Activated naive CD4-positive, alpha-beta T cell treated with anti-CD3 and anti-CD28 coated beads, Interleukin-2, amount 50 U/mL, for 72 hours (primary cell): ENCODE measurements at regions not wholly inside any gene's neighbourhood (a gene's known extent, or its start where the extent isn't known, plus 50 kb on each side); places are given as distances from the start of the nearest gene placed in this dataset.
A peak's percentile ranks its signal among the peaks of the same experiment; 100 is the strongest.
"Not testable (repeated sequence)": the region's sequence is repeated elsewhere in the genome, so short reads cannot be mapped to it uniquely, and the experiment has no call there.

Experiments used
- ATAC-seq, 2 donors: fragments of 150-1000 bp; cut with Tn5 transposase; 2 replicates each; pipeline ENCODE4 v1.10.0; 2021; ENCODE audit warnings: mild to moderate bottlenecking in 2 of 2, moderate library complexity in 2 of 2
- DNase-seq, 2 donors: peaks; one replicate each; pipeline ENCODE4 v3.0.0; 2021 to 2022; ENCODE audit warnings: low spot score in 2 of 2
- H3K27ac Mint-ChIP-seq, 2 donors: one replicate each; pipeline ENCODE4 v1.8.0; 2022; ENCODE audit warnings: mild to moderate bottlenecking in 2 of 2, mixed read lengths in 2 of 2
- H3K36me3 Mint-ChIP-seq, 2 donors: one replicate each; pipeline ENCODE4 v1.8.0; 2022; ENCODE audit warnings: mixed read lengths in 2 of 2
- H3K9me3 Mint-ChIP-seq, 2 donors: one replicate each; pipeline ENCODE4 v1.8.0; 2022; ENCODE audit warnings: mixed read lengths in 2 of 2

DNA sequence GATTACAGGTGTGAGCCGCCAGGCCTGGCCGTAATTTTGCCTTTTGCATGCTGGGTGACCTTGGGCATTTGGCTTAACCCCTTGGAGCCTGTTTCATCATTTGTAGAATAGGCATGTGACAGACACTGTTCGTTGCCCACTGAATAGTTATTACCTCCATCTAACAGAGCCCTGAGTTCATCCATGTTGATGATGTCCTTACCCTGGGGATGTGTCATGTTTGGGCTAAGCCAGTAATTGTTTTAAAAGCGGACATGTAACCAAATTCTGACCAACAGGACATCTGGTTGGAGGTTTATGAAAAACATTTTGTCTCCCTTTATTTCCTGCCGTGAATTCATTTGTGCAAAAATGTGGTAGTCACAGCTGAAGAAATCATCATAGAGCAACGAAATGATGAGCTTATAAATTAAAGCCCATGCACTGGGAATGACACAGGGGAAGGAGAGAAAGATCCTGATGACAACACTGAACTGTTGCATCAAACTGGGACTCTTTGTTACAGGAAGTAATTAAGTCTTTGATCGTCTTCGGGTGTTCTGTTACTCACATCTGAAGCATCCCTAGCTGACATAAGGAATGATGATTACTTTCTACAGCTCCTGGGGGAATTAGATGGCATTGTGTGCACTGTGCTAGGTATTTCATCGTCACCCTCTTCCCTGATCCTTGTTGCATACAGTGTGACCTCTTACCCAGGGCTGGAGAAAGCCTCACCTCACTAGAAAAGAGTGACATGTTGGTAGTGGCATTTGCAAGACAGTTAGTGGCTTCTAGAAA, 117.8 kb downstream of the FGF18 start:
- Mint-ChIP-seq H3K36me3 (no peaks in the 10 kb centered on the region), H3K27ac (no peak overlapping the region), H3K9me3 (peaks cover 3 to 8% of the 10 kb centered on the region in 2 donors)
- ATAC-seq (no peak), DNase-seq (no peak)

DNA sequence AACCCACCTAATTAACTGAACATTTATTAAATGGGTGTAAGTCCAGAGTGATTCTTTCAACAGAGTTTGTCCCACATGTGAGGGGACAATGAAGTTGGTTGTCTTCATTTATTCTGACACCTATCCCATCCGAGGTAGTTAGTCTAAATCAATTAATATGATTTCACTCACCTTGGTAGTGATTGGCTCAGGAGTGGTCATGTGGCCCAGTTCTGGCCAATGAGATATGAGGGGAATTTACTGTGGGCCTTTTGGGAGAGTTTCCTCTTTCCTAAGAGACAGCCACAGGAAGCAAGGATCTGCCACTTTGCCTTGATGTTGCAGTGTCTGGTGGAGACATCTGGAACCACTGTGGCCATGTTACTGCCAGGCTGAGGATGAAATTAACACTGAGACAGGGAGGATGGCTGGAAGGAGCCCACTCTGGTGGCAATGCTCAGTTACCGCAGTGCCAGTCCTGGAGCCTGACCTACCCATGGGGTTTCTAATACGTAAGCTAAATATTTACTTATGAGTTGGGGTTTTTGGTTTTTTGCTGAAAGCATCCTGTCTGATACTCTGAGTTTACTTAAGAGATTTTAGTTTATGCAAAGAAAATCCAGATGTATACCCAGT, 118.6 kb downstream of the FGF18 start:
- peaks cover 3 to 8% of the 10 kb centered on the region in 2 donors for H3K9me3 Mint-ChIP-seq
- H3K36me3 Mint-ChIP-seq: no peaks in the 10 kb centered on the region
- ATAC-seq (no peak), DNase-seq (no peak)
- H3K27ac Mint-ChIP-seq: no peak overlapping the region

DNA sequence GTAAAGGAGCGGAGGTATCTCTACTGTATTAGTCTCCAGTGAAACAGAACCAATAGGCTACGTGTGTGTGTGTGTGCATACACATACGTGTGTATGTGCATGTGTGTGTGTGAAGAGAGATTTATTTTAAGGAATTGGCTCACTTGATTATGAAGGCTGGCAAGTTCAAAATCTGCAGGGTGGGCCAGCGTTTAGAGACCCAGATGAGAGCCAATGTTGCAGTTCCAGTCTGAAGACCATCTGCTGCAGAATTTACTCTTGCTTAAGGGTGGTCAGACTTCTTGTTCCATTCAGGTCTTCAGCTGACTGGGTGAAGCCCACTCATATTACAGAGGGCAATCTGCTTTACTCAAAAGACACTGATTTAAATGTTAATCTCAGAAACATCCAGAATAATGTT, 119.2 kb downstream of the FGF18 start:
- ATAC-seq: no peak
- Mint-ChIP-seq H3K27ac (no peak overlapping the region), H3K36me3 (no peaks in the 10 kb centered on the region), H3K9me3 (peaks cover 3 to 8% of the 10 kb centered on the region in 2 donors)
- DNase-seq: no peak

DNA sequence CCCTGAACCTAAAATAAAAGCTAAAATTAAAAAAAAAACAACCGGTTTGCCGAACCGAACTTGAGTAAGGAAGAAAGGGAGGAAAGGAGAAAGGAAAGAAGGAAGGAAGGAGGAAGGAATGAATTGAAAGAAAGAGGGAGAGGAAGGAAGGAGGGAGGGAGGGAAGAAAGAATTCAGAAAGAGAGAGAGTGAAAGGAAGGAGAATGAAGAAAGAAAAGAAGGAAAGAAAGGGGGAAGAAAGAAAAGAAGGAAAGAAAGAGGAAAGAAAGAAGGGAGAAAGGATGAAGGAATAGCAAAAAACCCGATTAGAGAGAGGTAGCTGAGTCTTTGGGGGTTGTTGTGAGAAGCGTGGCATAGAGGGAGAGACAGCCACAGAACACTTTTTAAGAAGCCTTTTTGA, 121.4 kb downstream of the FGF18 start:
- ATAC-seq (no peak), DNase-seq (no peak)
- no peaks in the 10 kb centered on the region for H3K9me3 Mint-ChIP-seq
- peak overlapping the region in 1 of 2 donors; percentile 45 for H3K27ac Mint-ChIP-seq
- no peaks in the 10 kb centered on the region for H3K36me3 Mint-ChIP-seq

DNA sequence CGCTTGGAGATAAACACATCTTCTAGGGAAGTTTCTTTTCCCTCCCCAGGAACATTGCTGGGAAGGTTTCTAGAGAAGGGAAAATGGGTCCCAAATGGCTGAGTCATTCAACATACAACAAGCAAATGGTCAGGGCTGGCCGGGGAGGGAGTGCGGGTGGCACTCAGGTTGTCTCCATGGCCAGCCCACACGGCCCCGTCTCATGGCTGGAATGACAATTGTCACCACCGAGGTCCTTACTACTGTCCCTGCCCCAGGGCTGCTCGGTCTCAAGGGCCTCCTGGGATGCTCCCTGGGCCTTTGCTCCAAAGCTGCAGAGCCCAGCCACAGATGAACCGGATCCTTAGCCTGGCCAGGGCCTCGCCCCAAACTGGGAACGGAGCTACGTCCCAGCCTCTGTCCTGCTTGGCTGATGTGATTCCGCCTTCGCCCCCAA, 121.9 kb downstream of the FGF18 start:
- Mint-ChIP-seq H3K27ac (no peak overlapping the region), H3K9me3 (no peaks in the 10 kb centered on the region), H3K36me3 (no peaks in the 10 kb centered on the region)
- no peak for DNase-seq
- ATAC-seq: no peak

DNA sequence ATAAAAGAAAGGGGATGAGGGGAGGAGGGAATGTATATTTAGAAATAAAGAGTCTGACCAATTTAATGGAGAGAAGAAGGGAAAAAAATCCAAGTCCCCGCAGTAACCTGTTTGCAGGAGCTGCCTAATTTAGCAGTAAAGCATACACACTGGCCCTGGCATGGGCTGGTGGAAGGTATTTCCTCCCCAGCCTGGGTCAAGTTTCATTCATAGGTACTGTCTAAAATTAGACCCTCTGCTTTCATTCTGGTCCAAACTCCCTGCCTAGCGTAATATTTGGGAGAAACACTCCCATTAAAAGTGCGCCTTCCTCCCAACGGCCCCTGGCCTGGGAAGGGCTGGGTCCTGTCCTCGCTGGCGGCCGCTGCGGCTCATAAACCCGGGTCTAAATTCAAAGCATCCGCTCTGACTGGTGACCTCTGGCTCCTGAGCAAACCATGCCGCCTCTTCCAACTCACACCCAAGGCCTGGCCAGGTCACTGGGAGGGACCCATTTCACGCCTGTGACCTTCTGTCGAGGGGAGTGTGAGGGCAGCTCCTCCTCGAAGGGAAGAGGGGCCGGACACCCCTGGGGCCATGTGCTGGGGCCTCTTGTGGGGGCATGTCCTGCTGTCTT, 123.2 kb downstream of the FGF18 start:
- Mint-ChIP-seq H3K9me3 (no peaks in the 10 kb centered on the region), H3K36me3 (no peaks in the 10 kb centered on the region), H3K27ac (no peak overlapping the region)
- ATAC-seq (no peak), DNase-seq (no peak)

DNA sequence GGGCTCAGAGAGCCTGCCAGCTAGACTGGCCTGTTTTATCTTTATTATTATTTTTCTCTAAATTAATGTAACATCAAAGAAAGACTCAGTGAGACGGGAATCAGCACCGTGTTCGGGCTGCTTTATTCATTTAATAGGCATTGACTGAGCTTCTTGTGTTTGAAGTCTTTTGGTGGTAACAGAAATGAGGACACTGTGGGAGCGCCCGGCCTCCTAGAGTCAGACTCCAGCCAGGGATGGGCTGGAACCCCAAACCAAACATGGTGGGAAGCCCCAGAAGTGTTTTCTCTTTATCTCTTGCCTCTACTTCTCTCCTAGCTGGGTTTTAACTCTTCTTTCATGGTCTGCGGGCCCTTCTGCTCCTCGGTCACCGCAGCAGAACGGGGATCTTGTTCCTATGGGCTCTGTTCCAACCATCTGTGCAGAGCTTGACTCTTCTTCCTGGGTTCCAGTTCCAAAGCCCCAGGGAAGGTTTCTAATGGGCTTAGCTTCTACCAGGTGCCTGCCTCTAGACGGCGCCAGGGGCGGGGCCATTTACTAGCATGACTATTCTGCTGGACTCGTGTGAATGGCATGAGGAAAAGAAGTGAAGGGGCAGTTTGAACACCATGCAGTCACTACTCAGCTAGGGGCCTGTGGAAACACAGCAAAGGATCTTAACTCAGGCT, 123.8 kb downstream of the FGF18 start:
- DNase-seq: no peak
- ATAC-seq: no peak
- no peaks in the 10 kb centered on the region for H3K9me3 Mint-ChIP-seq
- H3K27ac Mint-ChIP-seq: no peak overlapping the region
- H3K36me3 Mint-ChIP-seq: no peaks in the 10 kb centered on the region

DNA sequence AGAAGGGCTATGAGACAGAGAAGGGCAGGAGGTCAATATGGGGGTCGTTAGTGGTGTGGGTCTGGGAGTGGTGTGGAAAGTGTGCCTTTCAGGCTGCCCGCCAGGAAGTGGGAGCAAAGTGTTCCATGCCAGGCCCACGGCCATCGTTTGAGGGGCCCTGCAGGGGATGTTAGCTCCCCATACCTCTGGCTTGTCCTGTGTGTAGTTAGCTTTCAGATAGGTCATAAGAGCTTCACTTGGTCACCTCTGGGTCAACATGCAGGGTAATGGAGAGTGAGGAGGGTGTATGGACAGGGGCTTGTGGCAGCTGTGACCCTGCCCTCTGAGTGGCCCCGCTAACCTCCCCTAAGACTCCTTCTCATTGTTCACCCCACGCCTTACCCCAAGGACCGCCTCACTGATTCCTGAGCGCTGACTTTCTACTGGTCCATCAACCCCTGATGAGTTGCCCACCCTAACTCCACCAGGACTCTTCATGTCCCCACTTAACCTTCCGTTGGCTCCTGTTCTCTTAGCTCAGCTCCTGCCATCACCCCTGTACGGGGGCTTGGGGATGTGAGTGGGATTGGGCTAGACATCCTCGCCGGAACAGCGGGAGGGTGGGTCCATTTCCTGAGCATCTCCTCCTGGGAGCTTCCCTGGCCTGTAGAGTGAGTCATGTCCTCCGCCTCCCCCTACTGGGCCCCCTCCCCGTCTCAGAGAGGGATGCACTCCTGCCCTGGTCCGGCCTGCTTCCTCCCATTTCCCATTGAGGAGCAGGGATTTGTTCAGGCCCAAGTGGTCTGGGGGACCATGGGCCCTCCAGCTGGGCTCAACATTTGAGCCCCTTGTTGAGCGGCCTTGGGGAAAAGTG, 125.7 kb downstream of the FGF18 start:
- H3K36me3 Mint-ChIP-seq: no peaks in the 10 kb centered on the region
- H3K9me3 Mint-ChIP-seq: no peaks in the 10 kb centered on the region
- DNase-seq: no peak
- no peak overlapping the region for H3K27ac Mint-ChIP-seq
- ATAC-seq: no peak

DNA sequence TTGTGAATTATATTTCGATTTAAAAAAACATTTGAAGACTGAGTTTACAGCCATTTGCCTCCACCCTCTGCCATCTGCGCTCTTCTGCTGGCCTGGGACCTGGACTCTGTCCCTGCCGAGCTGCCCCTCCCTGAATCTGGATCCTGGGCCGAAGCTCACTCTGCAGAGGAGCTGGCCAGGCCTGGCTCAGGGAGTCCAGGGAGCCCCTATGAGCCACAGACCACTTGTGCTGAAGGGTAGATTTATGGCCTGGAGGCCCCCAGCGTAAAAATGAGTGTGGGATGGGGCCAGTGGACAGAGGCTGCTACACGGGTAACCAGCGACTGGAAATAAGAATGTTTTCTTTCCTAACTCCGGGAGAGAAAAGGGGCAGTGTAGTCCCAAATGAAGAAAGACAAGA, 129.8 kb downstream of the FGF18 start:
- no peak overlapping the region for H3K27ac Mint-ChIP-seq
- ATAC-seq (no peak), DNase-seq (no peak)
- H3K9me3 Mint-ChIP-seq: peaks cover 3 to 7% of the 10 kb centered on the region in 2 donors
- H3K36me3 Mint-ChIP-seq: peaks cover 0 to 6% of the 10 kb centered on the region in 2 donors

DNA sequence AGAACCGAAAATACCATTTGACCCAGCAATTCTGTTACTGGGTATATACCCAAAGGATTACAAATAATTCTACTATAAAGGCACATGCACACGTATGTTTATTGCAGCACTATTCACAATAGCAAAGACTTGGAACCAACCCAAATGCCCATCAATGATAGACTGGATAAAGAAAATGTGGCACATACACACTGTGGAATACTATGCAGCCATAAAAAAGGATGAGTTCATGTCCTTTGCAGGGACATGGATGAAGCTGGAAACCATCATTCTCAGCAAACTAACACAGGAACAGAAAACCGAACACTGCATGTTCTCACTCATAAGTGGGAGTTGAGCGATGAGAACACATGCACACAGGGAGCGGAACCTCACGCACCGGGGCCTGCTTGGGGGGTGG, 134.4 kb downstream of the FGF18 start:
- not testable (repeated sequence) for H3K9me3 Mint-ChIP-seq, H3K27ac Mint-ChIP-seq, DNase-seq

DNA sequence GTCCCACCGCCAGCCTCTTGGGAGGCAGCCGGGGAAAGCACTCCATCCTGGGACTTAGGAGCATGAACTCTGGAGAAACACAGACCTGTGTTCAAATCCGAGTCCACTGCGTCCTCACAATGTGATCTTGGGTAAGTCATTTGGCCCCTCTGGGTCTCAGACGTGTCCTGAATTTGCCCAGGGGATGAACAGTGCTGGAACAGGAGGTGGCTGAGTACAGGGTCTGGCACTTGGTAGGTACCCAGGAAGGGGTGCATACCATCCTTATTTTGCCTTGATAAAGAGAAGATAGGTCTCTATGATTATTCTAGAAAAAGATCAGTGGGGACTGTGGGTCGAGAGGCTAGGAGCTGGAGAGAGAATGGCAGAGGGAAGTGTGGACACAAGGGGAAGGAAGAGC, 135.7 kb downstream of the FGF18 start:
- no peak overlapping the region for H3K27ac Mint-ChIP-seq
- peaks cover 3 to 7% of the 10 kb centered on the region in 2 donors for H3K9me3 Mint-ChIP-seq
- no peak for ATAC-seq

More for the DNA sequence above, 134.4 kb downstream of the FGF18 start:
- H3K36me3 Mint-ChIP-seq, ATAC-seq: not testable (repeated sequence)

DNA sequence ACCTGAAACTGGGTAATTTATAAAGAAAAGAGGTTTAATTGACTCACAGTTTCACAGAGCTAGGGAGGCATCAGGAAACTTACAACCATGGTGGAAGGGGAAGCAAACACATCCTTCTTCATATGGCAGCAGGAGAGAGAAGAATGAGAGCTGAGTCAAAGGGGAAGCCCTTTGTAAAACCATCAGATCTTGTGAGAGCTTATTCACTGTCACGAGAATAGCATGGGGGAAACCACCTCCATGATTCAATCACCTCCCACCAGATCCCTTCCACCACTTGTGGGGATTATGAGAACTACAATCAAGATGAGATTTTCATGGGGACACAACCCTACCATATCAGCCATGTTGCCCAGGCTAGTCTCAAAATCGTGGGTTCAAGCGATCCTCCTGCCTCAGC, 143.4 kb downstream of the FGF18 start:
- no peak overlapping the region for H3K27ac Mint-ChIP-seq
- DNase-seq (no peak), ATAC-seq (peak; percentile 95 to 99)
- peaks cover 0 to 22% of the 10 kb centered on the region in 2 donors for H3K36me3 Mint-ChIP-seq
- peaks cover 7 to 19% of the 10 kb centered on the region in 2 donors for H3K9me3 Mint-ChIP-seq

More for the DNA sequence above, 135.7 kb downstream of the FGF18 start:
- no peak for DNase-seq
- peaks cover 0 to 6% of the 10 kb centered on the region in 2 donors for H3K36me3 Mint-ChIP-seq

DNA sequence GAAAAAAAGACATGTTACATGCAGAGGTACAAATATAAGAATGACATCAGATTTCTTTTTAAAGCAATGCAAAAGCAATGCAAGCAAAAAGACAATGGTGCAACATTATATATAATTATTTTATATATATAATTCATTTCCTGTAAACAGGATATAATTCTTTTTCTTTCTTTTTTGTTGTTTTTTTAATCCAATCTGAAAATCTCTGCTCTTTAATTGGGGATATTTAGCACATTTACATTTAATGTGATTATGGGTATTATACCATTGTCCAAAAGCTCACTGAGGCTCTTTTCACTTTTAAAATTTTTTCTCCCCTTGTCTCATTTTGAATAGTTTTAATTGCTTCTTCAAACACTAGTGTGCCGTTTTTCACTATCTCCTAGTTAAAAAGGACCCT, 148.9 kb downstream of the FGF18 start:
- peaks cover 23 to 45% of the 10 kb centered on the region in 2 donors for H3K9me3 Mint-ChIP-seq
- no peak for ATAC-seq
- DNase-seq: no peak
- peaks cover 30 to 48% of the 10 kb centered on the region in 2 donors for H3K36me3 Mint-ChIP-seq
- H3K27ac Mint-ChIP-seq: no peak overlapping the region

DNA sequence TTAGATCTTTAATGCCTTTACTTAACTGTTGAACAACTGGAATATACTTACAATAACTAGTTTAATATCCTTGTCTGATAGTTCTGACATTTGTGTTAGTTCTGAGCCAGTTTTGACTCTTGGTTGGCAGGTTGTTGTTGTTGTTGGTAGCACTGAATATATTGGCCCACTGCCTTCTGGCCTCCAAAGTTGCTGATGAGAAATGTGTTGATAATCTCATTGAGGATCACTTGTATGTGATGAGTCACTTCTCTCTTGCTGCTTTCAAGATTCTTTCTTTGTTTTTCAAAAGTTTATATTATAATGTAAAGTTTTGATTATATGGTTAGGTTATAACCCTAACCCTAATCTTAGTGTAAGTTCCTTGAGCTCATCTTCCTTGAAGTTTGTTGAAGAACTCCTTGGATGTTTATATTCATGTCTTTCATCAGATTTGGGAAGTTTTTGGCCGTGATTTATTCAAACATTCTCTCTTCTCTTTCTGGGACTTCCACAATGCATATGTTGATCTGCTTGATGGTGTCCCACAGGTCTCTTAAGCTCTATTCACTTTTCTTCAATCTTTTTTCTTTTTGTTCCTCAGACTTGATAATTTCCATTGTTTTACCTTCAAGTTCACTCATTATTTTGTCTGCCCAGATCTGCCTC, 149.7 kb downstream of the FGF18 start:
- peaks cover 30 to 44% of the 10 kb centered on the region in 2 donors for H3K36me3 Mint-ChIP-seq
- ATAC-seq: no peak
- H3K27ac Mint-ChIP-seq: no peak overlapping the region

DNA sequence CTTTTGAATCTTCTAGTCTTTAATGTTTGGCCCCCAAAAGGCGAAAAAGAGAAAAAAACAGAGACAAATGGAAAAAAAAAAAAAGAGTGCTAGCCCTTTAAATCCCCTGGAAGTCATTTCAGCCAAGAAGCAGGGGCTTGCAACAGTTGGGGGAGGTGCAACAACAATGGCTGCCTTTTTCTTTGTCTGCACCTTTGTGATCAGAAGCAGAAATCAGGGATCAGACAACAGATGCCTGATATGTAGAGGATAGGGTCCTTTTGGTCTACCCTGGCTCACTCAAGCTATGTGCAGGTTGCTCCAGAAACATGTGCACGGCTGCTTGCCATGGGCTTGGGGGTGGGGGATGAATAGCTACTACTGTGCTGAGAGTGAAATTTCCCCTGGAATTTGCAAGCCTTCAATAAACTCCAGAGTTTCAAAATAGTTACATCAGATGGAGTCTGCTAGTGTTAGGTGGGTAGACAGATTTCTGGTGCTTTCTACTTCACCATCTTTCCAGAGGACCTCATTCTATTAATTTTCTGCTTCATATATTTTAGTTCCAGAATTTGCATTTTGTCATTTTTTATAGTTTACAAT, 150.9 kb downstream of the FGF18 start:
- Mint-ChIP-seq H3K27ac (no peak overlapping the region), H3K36me3 (peaks cover 30 to 41% of the 10 kb centered on the region in 2 donors), H3K9me3 (peaks cover 23 to 45% of the 10 kb centered on the region in 2 donors)
- DNase-seq (no peak), ATAC-seq (no peak)

More for the DNA sequence above, 149.7 kb downstream of the FGF18 start:
- no peak for DNase-seq
- H3K9me3 Mint-ChIP-seq: peaks cover 23 to 45% of the 10 kb centered on the region in 2 donors
